ENCODE measurements at regions not wholly inside any gene's neighbourhood (a gene's known extent, or its start where the extent isn't known, plus 50 kb on each side); places are given as distances from the start of the nearest gene placed in this dataset.

DNA sequence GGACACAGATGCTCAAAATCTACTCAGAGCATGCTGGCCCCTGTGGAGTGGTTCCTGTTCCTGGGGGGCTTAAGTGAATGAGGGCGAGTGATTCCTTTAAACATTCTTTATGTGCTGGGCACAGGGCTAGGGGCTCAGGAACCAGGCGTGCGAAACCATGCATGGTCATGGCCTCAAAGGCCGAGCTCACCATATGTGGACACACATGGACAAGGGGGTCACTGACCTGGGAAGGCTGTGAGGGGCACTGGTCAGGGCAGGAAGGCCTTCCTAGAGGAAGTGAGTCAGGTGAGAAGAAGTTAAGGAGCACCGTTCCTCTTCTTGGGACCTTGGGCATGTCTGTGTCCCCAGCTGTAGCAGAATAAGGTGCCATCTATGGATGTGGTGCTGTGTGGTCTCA, 74.6 kb upstream of the BHLHE23 start:
- no peak for TF ChIP-seq RXRA (IDR thresholded peaks at IDR 0.05)
- TF ChIP-seq CTCF (IDR thresholded peaks at IDR 0.05; ENCODE audit: low read depth, low read length, missing input control) = no peak
- no peak for TF ChIP-seq JUND (IDR thresholded peaks at IDR 0.05)
- no peak for TF ChIP-seq TAF1 (conservative IDR thresholded peaks at IDR 0.05)
- no peak for TF ChIP-seq RAD21 (IDR thresholded peaks at IDR 0.05)
- TF ChIP-seq, protein P1, sequence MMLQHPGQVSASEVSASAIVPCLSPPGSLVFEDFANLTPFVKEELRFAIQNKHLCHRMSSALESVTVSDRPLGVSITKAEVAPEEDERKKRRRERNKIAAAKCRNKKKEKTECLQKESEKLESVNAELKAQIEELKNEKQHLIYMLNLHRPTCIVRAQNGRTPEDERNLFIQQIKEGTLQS (IDR thresholded peaks at IDR 0.05) = no peak
- TF ChIP-seq SP1 (IDR thresholded peaks at IDR 0.05) = no peak
- no peak for TF ChIP-seq FOXA2 (IDR thresholded peaks at IDR 0.05)
- no peak for TF ChIP-seq REST (IDR thresholded peaks at IDR 0.05)
- no peak for TF ChIP-seq ZBTB33 (IDR thresholded peaks at IDR 0.05)
